ENCODE measurements at regions not wholly inside any gene's neighbourhood (a gene's known extent, or its start where the extent isn't known, plus 50 kb on each side); places are given as distances from the start of the nearest gene placed in this dataset.

DNA sequence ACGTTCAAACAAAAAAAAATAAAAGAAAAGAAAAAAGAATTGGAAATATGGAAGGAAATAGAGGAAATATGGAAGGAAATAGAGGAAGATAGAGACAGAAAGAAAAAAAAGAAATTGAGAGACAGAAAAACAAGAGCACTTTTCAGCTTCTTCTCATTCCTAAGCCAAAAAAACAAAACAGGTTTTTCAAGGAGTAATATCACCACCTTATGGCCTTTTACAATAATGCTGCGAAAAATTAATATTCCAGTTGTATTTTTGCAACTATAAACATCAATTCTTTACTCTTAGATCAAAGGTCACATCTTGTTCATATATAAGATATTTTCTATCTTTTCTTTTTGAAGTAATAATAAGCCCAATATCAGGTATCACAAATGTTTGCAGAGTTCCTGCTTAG lies 328.3 kb downstream of the FAT3 start:
- no peak for TF ChIP-seq EZH2phosphoT487 (conservative IDR thresholded peaks at IDR 0.05; ENCODE audit: low read length)
- TF ChIP-seq, protein P1, sequence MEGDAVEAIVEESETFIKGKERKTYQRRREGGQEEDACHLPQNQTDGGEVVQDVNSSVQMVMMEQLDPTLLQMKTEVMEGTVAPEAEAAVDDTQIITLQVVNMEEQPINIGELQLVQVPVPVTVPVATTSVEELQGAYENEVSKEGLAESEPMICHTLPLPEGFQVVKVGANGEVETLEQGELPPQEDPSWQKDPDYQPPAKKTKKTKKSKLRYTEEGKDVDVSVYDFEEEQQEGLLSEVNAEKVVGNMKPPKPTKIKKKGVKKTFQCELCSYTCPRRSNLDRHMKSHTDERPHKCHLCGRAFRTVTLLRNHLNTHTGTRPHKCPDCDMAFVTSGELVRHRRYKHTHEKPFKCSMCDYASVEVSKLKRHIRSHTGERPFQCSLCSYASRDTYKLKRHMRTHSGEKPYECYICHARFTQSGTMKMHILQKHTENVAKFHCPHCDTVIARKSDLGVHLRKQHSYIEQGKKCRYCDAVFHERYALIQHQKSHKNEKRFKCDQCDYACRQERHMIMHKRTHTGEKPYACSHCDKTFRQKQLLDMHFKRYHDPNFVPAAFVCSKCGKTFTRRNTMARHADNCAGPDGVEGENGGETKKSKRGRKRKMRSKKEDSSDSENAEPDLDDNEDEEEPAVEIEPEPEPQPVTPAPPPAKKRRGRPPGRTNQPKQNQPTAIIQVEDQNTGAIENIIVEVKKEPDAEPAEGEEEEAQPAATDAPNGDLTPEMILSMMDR (IDR thresholded peaks at IDR 0.05; ENCODE audit: insufficient read depth, low read length, poor library complexity, severe bottlenecking) = no peak

Measured in SU-DHL-6 (cell line).